Stimulated activated CD4-positive, alpha-beta T cell treated with anti-CD3 and anti-CD28 coated beads, TNF-alpha, amount 100 ng/mL, for 4 hours (primary cell): ENCODE measurements at regions not wholly inside any gene's neighbourhood (a gene's known extent, or its start where the extent isn't known, plus 50 kb on each side); places are given as distances from the start of the nearest gene placed in this dataset.

Experiments
- DNase-seq, 3 experiments: peaks; one replicate each; pipeline ENCODE4 v3.0.0-alpha.2; 2020; ENCODE audit warnings: low read depth in 3 of 3

DNA sequence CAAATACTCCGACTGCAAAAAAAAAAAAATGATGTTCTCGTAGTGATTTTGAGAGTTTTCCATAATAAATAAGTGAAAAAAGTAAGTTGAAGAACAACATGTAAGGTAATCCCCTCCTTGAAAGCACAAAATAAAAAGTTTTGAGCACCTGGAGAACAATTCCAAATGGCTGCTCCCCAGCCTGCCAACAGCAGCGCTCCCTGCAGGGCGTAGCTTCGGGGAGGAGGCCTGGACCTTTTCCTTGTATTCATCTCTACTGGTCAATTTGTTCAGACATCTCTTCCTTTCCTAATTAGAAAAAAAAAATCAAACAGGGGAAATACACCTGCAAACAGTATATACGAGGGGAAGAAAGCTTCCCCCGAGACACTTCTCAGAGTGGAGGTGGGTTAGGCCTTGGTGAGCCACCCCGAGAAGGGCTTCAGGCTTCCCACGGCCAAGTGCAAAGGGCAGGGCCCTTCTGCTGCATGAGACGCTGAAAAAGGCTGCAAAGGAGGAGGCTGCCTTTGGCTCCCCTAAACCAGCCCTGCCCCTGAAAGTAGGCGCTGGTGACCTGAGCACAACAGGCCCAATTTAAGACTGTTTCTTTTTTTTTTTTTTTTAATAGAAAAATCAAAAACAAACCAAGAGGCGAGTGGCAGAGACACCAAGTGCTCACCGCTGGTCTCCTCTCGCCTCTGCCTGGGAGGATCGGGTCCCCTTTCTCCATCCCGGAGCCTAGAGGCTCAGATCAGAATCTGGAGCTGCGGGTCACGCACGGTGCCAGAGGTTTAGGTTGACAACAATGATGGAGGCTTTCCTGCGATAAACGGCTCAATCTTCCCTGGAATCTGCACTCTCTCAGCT is 193.1 kb upstream of the FOXF1 start:
- DNase-seq = no peak

DNA sequence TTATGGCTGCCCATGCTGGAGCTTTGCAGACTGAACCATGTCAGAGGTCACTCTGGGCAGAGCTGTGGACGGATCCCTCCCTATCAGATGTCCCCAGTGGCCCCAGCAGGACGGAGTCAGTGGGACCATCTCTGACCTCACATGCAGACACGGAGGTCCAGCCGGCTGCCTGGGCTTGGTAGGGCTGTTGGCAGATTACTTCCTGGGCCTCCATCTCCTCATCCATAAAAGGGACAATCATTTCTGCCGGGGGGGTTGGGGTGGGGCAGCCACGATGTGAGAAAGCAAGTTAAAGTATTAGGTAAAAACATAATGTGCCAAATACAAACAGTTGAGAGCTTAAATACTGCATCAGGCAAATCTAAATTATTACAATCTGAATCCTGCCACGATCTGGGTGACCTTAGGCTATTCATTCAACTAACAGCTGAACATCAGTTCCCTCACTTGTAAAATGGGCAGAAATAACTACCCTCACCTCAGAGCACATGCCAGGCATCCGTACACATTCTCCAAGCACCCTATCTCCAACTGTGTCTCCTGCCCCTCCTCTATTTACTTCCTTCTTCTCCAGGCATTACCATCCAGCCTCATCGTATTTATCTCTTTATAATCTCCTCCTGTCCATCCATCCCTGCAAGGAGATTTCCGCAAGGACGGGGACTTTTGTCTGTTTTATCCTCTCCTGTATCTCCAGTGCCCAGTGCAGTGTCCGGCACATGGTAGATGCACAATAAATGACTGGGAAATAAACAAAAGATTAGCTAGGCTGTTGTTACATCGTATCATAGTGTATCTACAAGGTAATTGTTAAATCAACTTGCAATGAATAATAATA is 192.3 kb upstream of the FOXF1 start:
- no peak for DNase-seq

GRCh38 chr16:86319585-86320236 is 190.6 kb upstream of the FOXF1 start:
- DNase-seq = no peak

DNA sequence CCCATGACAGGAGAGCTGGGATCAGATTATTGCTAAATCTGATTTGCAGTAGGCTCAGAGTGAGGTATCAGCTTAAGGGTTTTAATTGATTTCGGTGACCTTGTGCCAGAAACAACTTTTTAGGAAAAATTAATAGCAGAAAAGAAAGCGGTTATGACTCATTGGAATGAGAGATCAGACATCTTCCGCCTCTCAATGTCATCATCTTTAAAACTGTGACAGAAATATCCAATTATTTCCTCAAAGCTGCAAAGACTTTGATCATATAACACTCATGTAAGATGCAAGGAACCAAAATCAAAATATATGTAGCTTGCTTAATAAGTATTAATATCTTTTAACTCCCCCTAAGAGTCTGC is 190.1 kb upstream of the FOXF1 start:
- DNase-seq = no peak

GRCh38 chr16:86321491-86321890 is 188.8 kb upstream of the FOXF1 start:
- no peak for DNase-seq

GRCh38 chr16:86322283-86322682 is 188.0 kb upstream of the FOXF1 start:
- DNase-seq = no peak

GRCh38 chr16:86322806-86323205 is 187.5 kb upstream of the FOXF1 start:
- DNase-seq = no peak

DNA sequence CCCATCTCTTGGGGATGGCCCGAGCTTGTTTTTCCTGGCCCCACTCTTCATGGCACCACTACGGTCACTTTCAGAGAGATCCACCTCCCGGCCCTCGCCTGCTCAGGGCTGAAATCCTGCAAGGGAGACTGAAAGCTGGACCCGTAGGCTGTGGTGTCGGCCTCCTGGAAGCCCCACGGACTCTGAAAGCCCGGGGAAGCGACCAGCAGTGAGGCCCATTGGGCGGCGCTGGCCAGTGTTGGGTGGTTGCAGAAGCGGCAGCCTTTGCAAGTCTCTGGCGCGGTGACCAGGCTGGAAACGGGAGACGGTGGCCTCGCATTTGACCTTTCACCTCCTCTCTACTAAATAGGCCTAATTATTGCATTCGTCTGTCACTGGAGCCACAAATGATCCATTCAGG is 186.0 kb upstream of the FOXF1 start:
- DNase-seq = no peak

- no peak for DNase-seq
Measured at GRCh38 chr16:86325360-86325759, 185.0 kb upstream of the FOXF1 start.

- DNase-seq = no peak
Measured at GRCh38 chr16:86325895-86326294, 184.4 kb upstream of the FOXF1 start.

DNA sequence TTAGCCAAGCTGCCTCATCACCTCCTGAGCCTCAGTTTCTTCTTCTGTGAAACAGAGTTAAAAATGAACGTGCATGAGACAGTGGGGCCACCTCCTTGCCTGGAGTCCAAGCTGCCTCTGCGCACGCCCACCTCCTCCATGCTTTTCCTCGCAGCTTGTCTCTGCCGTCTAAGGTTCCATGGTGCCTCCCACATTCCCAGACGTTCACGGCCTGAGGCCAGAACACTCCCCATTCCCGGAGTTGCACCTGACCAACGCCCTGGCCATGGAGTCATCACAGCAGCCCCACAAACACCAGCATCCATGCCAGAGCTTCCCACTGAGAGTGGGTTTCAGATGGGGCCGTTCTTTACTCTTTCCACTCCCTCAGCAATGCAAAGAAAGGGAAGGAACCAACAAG is 183.0 kb upstream of the FOXF1 start:
- DNase-seq = no peak

DNA sequence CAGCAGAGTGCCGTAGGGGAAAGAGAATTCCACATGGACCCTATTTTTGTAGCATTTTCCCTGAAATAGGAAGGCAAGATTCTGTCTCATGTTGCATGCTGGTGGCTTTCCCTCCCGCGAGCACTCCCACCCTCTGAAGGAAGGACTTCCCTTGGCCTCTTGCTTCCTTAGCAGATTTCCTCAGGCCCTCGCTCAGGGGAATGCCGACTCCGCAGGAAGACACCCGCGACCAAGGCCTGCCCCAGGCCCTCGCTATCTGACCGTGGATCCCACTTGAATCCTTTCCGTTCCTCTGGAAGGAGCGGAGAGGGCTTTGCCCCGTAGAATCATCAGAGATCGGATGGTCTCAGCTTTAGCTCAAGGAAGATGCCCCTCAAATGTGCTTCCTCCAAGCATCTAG is 179.4 kb upstream of the FOXF1 start:
- no peak for DNase-seq

GRCh38 chr16:86334079-86334635 is 176.2 kb upstream of the FOXF1 start:
- no peak for DNase-seq

- DNase-seq = no peak
Measured at GRCh38 chr16:86335266-86336172, 174.8 kb upstream of the FOXF1 start.

DNA sequence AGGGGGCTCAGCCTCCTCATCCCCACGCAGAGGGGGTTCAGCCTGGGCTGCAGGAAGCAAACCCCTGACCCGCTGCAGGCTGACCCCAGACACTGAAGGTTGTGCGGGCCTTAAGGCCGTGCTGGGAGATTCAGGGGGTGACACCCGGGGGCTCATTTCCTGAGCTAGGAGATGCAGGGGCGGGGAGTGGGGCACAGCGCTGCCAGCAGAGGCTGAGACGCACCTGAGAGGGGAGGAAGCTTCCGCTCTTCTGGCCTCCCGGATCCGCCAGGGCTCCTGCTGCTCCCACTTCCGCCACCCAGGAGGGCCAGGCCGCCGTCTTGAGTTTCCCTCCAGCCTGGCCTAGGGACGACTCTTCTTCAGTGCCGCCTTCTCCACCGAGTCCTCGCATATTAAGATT is 173.2 kb upstream of the FOXF1 start:
- DNase-seq = no peak

- DNase-seq = no peak
Measured at GRCh38 chr16:86337581-86338402, 172.5 kb upstream of the FOXF1 start.

DNA sequence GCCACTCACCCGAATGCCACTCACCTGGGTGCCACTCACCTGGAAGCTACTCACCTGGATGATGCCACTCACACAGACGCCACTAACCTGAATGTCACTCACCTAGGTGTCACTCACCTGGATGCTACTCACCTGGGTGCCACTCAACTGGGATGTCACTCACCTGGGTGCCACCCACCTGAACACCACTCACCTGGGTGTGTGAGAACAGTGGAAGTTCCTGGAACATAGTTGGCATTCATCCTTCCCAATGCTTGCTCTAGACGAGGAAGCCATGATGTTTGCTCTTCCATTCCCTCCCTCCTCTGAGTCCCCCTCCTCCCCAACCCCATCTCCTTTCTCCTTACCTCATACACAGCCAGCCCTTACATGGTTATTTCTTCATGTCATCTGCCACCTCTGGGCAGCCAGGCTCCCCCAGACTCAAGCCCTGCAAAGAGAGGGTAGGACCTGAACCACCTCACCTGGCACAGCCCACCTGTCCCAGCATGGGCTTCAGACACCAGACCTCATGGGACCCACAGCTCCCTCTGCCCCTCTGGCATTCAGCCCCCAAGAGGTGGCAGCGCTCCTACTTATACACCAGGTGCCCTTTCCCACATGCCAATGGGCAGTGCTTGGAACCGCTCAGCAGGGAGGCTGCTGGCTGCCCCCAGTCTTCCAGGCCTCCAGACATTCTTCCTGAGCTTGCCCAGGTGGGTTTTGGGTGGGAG is 171.8 kb upstream of the FOXF1 start:
- no peak for DNase-seq

GRCh38 chr16:86342161-86342834 is 168.0 kb upstream of the FOXF1 start:
- no peak for DNase-seq
